Cortex of kidney (tissue), 1 donor: ENCODE measurements at regions not wholly inside any gene's neighbourhood (a gene's known extent, or its start where the extent isn't known, plus 50 kb on each side); places are given as distances from the start of the nearest gene placed in this dataset.
"Not testable (repeated sequence)": the region's sequence is repeated elsewhere in the genome, so short reads cannot be mapped to it uniquely, and the experiment has no call there.

Source experiments
- DNase-seq: peaks from one replicate; lab custom pipeline; 2025; lab: John Stamatoyannopoulos, UW

DNA sequence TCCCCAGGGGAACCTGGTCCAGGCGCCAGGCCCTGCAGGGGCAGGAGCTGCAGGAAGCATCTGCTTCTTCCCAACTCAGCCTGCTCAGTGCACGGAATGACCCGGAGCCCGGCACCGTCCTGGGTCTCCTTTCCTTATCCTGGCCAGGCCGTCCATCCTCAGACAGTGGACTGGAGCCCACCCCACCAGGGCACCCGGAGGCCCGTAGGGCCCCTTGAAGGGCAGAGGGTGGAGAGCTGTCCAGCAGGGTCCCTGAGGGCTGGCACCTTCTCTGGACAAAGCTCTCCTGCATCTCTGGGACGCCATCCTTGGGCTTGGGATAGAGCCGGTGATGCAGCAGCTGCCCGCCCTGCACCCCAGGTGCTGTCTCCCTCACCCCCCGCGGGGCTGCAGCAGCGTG lies 207.9 kb downstream of the TMEM121 start:
- not testable (repeated sequence) for DNase-seq

DNA sequence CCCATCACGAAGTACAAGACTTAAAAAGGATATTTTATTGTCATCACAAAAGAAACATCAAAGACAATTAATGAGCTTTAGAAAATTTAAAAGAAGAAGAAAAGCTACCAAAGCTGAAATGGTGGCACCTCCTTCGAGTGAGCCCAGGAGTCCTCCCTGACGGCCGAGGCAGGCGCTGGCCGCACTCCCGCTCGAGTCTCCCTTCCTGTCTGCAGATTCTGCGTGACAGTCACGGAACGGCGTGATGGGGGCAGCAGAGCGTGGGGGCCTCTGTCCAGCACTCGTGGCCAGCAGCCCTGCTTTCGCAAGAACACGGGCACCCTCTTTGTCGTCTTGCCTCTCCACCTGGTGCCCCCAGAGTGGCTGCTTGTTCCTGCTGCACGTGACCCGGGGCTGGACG lies 209.9 kb downstream of the TMEM121 start:
- not testable (repeated sequence) for DNase-seq

DNA sequence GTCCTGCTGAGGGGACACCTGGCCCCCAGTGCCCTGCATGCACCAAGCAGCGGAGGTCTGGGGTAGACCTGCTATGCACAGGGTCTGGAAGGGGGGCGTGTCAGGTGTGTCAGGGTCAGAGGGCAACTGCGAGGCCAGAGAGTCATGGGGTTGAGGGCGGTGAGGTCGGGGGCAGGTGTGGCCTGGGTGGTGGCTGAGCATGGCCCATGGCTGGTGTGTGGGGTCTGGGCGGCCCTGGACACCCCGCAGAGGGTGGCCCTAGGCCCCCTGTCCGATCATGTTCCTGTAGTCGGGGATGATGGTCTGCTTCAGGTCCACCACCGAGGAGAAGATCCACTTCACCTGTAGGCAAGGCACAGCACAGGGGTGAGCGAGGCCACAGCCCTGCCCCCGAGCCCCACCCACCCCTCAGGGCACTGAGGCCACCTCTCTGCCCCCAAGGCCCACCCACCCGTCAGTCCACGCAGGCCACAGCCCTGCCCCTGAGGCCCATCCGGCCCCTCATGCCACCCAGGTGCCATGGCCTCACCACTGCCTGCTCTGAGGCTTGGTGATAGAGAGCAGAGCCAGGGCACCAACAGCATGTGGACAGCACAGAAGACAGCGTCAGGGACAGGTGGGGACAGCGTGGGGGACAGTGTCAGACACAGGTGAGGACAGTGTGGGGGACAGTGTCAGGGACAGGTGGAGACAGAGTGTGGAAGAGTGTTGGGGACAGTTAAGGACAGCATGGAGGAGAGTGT lies 211.3 kb downstream of the TMEM121 start:
- no peak for DNase-seq

DNA sequence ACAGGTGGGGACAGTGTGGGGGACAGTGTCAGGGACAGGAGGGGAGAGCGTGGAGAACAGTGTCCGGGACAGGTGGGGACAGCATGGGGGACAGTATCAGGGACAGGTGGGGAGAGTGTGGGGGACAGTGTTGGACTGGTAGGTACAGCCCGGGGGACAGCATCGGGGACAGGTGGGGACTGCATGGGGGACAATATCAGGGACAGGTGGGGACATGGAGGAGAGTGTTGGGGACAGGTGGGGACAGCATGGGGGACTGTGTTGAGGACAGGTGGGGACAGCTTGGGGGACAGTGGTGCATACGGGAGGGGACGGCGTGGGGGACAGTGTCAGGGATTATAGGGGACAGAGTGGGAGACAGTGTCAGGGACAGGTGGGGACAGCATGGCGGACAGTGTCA lies 212.3 kb downstream of the TMEM121 start:
- DNase-seq: no peak

GRCh38 chr14:105739331-105740102 lies 213.1 kb downstream of the TMEM121 start:
- no peak for DNase-seq

DNA sequence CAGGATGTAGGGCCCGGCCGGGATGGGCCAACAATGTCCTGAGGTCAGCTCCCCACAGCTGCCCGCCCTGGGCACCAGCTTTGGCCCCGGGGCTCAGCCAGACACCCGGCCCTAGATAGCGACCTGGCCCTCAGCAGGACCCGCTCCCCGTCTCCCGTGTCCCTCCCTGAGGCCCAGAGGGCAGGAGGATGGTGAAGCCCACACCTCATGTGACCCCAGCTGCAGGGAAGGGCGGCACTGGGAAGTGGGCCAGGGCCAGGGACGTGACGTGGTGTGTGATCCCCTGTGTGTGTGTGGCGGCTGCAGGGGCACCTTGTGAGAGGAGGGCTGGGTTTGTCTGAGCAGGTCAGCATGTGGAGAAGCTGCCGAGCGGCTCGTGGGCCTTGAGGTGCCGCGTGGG lies 213.9 kb downstream of the TMEM121 start:
- not testable (repeated sequence) for DNase-seq

GRCh38 chr14:105740961-105741360 lies 214.6 kb downstream of the TMEM121 start:
- DNase-seq: not testable (repeated sequence)

- DNase-seq: not testable (repeated sequence)
Observed at GRCh38 chr14:105741707-105742530, 215.5 kb downstream of the TMEM121 start.

DNA sequence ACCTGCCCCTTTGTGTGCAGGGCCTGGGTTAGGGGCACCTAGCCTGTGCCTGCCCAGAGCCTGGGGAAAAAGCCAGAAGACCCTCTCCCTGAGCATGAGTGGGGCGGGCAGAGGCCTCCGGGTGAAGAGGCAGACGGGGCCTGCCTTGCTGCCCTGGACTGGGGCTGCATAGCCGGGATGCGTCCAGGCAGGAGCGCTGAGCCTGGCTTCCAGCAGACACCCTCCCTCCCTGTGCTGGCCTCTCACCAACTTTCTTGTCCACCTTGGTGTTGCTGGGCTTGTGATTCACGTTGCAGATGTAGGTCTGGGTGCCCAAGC lies 216.1 kb downstream of the TMEM121 start:
- no peak for DNase-seq

- not testable (repeated sequence) for DNase-seq
Observed at GRCh38 chr14:105742904-105743701, 216.7 kb downstream of the TMEM121 start.

DNA sequence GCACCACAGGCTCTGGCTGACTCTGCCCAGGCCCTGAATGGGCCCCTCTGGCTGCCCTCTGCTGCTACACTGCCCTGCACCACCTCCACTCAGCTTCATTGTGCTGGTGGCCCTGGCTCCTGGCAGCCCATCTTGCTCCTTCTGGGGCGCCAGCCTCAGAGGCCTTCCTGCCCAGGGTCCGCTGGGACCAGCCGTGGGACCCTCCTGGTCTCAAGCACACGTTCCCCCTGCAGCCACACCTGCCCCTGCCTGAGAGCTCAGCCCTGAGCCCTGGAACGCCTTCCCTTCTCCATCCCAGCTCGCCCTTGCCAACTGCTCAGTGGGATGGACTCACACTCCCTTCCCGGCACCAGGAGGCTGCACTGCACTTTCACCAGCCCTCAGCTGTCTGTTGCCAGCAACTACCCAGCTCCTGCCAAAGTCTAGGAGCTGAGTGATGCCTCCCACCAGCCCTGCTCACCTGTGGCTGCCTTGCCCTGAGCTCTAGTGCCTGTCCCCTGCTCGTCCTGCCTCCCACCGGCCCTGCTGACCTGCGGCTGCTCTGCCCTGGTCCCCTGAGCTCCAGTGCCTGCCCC lies 217.9 kb downstream of the TMEM121 start:
- DNase-seq: not testable (repeated sequence)

- no peak for DNase-seq
Observed at GRCh38 chr14:105745433-105746123, 219.2 kb downstream of the TMEM121 start.

DNA sequence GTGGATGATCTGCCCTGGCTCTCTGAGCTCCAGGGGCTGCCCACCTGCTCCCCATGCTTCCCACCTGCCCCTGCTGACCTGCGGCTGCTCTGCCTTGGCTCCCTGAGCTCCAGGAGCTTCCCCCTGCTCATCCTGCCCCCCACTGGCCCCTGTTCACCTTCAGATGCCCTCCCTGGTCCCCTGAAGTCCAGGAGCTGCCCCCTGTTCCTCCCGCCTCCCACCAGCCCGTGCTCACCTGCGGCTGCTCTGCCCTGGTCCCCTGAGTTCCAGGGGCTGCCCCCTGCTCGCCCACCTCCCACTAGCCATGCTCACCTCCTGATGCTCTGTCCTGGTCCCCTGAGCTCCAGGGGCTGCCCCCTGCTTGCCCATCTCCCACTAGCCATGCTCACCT lies 219.7 kb downstream of the TMEM121 start:
- DNase-seq: no peak

- DNase-seq: not testable (repeated sequence)
Observed at GRCh38 chr14:105746800-105747502, 220.6 kb downstream of the TMEM121 start.

DNA sequence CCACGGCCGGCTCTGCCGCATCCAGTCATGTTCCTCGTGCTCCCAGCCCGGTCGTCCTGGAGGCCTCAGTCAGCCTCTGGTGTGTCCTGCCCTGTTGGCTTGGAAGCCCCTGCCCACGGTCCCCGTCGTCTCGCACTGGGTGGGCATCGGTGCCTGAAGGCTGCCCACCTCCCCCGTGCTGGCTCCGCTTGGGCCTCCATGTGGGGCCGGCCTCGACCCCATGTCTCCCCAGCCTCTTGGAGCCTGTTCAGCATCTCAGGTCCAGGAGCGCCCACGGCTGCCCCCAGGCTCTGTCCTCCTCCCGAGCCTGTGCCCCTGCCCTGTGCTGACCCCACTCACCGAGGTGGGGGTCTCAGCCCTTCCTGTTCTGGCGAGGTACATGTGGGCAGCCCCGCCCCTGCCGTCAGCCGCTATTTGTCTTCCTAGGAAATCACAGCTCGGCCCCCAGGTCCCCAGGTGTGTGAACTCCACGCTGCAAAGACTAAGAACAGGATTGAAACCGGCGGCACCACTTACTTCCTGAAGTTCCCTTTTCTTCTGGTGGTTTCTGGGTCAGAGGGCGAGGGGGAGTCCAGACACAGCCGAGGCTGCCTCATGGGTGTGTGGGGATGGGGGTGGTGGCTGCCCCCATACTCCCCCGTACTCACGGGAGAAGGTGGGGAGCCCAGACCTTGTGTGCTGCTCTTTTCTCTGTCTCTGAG lies 221.3 kb downstream of the TMEM121 start:
- DNase-seq: not testable (repeated sequence)

DNA sequence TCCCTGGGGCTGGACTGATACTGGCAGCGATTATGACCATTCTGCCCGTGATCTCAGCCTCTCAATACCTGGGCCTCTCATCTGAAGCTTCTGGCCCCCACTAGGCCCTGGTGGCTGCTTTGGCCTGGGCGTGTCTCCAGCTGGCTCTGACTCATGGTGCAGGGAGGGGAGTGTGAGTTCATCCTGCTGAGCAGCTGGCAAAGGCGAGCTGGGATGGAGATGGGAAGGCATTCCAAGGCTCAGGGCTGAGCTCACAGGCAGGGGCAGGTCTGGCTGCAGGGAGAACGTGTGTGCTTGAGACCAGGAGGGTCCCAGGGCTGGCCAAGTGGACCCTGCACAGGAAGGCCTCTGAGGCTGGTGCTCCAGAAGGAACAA lies 221.8 kb downstream of the TMEM121 start:
- DNase-seq: no peak

- DNase-seq: not testable (repeated sequence)
Observed at GRCh38 chr14:105748710-105749109, 222.3 kb downstream of the TMEM121 start.

GRCh38 chr14:105749870-105750541 lies 223.6 kb downstream of the TMEM121 start:
- DNase-seq: not testable (repeated sequence)

GRCh38 chr14:105751291-105751751 lies 224.9 kb downstream of the TMEM121 start:
- not testable (repeated sequence) for DNase-seq
